Kidney glomerular epithelial cell (primary cell): ENCODE measurements at regions not wholly inside any gene's neighbourhood (a gene's known extent, or its start where the extent isn't known, plus 50 kb on each side); places are given as distances from the start of the nearest gene placed in this dataset.
A peak's percentile ranks its signal among the peaks of the same experiment; 100 is the strongest.

ENCODE experiments used
- DNase-seq: peaks from one replicate; lab custom pipeline; 2025; lab: John Stamatoyannopoulos, UW

DNA sequence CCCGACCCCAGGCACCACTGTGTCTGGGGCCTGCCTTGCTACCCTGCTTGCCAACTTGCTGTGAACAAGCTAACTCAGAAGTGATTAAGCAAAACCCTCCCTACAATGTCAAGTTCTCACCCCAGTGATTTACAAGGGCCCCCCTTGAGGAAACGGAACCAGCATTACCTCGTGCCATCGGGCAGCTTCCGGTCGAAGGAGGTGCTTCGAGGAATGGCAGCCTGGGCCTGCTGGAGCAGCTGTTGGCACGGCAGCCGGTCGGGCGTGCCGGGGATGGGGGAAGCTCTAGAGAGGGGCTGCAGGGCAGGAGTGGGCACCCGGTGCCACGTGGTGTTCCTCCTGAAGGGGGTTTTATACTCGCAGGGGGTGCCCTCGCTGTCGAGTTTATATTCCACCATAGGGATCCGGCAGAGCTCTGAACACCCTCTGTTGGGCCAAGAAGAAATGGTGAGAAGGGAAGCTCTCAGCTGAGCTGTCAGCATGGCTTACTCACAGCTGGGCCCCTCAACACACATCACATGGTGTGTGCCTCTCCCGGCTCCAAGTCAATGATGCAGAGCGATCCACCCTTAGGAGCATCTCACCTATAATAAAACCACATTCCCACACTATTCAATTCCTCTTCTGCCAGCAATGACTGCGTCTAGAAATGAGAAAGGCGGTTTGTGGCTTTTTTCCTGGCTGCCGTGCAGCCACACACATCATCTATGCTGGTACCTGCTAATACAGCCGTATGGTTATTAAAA, 184.4 kb downstream of the SIPA1L2 start:
- peak; percentile 88 for DNase-seq

DNA sequence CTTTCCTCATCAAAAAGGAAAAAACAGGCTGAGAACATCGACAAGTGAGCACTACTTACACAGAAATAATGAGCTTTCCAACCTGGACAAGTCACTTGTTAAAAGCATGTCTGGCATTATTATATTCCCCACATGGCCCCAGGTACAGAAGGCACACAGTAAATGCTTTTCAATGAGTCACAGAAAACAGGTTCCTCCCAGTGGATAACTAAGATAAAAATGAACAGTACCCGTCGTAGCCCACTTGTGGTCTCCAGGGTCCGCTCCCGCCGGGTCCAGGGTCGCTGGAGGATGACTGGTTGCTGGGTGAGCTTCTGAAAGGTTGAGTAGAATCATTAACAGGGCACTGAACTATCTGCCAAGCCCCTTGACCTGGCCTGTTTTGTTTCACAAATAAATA, 186.6 kb downstream of the SIPA1L2 start:
- DNase-seq = peak; percentile 20

DNA sequence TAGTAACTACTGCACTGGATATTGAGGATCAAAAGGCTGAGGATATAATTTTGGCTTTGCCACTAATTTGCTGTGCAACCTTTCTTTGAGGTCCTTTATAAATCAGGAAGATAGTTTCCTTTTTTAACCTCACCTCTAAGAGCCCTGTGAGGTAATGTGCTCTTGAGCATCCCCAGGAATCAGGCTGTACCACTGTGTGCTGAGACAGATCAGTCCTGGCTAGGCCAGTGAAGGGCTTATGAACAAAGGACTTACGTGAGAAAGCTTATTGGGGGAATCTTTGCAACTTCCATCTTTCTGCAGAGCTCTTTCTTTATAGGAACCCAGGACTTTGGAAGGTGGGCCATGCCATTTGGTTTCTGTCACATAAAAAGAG, 188.9 kb downstream of the SIPA1L2 start:
- no peak for DNase-seq

DNA sequence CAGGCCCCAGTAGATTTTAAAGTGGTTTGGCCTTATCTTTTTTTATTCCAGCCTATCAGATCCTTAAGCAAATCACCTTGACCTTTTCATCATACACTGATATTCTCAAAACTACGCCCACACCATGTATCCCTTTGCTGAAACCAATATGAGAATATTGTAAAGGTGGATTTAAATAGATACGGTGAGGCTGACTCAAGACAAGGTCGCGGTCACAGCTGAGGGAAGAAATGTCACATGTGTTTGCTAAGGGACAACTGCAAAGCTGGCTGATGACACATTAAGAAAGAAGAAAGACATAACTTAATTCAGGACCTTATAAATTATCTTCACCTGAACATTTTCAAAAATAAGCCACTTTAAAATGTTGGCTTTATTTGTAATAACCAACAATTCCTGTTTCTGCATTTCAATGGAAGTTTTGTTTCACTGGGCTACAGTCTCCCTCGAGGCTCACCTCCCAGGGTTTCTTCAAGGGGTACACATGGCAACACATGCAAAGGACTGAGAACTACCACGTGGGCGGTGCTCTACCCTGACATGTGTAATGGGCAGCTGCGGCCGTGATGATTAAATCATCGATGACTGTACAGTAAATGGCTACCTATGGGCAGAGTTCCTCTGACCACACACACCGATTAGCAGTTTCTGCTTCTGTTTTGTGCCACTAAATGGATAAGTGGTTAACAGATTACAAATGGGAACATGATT, 189.5 kb downstream of the SIPA1L2 start:
- DNase-seq = no peak

DNA sequence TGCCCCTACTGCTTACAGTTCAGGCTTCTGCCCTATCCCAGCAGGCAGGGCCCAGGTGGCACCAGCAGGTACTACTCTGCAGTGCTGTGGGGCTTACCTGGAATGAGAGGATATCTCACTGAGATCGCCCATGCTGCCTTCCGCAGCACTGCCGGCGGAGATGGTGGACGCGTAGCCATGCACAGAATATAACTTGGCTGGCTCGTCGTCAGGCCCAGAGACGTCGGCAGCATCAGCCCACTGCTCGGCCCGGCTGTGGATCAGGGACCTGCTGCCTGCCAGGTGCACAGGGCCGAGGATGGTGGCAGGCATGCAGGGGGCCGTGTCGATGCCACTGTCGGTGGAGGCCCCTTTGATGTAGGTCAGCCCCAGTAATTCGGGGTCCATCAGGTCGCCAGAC, 190.9 kb downstream of the SIPA1L2 start:
- no peak for DNase-seq

DNA sequence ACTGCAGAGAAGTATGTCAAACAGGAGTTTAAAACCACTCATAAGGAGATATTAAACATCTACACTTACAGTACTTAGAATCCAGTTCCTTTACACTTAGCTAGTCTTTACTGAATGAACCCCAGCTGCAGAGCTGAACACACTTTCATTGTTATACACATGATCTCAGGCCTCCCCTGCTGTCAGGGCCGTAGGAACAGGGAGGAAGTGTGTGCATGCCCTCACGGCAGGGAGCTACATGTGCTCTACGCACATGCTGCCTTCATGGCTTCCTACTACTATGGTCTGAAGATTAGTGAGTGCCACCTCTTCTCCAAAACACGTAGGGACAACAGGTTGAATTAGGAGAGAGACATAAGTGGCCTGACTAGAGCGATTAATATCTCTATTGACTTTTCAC, 191.5 kb downstream of the SIPA1L2 start:
- DNase-seq = no peak

DNA sequence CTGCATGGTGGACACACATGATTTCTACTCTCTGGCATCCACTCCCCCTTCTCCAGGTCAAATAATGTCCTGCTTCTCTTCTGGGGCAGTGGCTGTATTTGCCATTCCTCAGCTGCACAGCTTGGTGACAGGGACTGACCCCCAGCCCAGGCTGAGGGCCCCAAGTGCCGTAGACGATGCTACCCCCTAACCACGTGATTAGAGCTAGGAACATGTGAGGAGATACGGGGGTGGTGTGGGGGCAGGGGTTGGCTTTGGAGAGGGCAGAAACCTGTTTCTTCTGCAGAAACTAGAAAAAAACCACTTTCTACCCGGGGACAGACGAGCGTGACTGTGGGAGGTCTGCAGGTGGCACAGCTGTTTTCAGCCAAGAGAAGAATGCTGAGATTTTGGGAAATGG, 192.4 kb downstream of the SIPA1L2 start:
- no peak for DNase-seq

DNA sequence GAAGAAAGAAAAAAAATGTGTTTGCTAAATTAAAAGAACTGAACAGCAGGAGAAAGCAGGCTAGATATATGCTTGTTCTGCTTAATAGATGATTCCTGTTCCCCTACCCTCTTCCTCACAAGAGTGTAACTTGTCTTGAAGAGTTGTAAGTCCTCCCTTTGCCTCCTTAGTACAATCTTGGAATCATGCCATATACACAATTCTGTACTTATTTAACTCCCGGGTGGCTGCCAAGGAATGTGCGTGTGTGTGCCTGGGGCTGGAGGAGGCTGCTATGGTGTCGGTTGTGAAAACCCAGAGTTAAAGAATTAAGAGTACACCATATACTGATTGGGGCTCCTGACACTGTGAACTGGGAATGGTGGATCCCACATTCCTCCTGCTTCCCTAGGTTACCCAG, 194.2 kb downstream of the SIPA1L2 start:
- DNase-seq = no peak

DNA sequence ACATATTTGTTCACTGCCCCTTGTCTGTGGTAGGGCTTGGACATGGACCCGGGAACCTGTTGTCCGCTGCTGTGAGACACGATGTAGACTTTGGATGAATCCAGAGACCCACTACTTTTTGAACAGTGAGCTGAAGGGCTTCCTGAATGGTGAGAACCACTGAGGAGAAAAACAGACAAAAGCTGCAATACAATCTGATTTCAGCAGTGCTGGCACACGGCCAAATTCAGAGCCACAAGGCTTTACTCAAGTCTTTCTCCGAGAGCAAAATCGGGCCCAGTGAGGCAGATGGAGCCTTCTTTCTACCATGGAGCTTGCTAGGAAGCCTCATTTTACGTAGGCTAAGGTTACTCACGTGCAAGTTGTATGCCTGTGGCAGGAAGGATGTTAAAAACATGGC, 197.6 kb downstream of the SIPA1L2 start:
- DNase-seq = no peak

DNA sequence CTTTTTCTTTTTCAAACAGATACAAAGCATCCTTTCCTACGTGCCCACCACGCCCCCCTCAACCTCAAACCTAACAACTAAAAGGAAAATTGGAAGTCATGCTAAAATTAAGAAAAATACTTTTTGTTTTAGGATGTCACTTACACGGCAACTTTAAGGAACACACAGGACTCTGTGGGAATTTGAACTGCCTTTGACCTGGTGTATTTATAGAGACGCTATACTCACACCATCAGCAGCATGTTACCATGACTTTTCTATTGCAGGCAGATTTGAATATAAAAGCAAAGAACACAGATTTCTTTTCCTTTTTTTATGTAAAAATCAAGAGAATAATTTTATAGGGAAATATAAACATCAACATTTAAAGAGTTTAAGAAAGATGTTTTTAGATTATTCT, 198.2 kb downstream of the SIPA1L2 start:
- no peak for DNase-seq

DNA sequence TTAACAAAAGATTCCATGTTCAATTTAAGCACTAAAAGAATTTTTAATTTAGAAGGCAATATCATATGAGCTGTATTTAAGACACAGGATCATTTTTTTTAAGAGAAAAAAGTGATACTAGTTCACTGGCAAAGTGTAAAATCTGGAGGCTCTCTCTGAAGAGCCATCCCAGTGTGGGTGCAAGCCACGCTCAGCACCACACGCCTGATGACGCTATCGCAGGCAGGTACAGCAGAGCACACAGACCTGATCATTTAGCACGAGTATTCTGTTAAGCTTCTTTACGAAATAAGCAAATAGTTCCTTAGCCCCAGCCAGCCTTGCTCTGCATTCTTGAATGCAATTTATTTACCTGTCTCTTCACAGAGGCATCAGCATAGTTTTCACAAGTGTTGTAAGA, 198.6 kb downstream of the SIPA1L2 start:
- no peak for DNase-seq

DNA sequence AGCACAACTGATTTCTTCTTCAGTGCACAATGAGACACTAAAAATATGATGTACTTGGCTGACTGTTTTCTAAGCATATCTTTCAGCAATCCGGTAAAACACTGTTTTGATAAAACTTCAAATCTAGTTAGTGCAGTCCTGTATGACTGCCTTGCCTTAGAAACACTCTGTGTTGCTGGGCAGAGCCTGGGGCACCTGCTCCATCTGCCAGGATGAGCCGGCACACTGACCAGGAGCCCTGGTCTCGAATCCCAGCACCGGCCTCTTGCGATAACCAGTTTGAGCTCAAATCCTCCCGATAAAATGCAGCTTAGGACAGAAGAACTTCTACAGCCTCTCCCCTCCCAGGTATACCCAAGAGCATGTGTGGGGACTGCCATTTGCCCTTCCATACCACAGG, 199.5 kb downstream of the SIPA1L2 start:
- no peak for DNase-seq

DNA sequence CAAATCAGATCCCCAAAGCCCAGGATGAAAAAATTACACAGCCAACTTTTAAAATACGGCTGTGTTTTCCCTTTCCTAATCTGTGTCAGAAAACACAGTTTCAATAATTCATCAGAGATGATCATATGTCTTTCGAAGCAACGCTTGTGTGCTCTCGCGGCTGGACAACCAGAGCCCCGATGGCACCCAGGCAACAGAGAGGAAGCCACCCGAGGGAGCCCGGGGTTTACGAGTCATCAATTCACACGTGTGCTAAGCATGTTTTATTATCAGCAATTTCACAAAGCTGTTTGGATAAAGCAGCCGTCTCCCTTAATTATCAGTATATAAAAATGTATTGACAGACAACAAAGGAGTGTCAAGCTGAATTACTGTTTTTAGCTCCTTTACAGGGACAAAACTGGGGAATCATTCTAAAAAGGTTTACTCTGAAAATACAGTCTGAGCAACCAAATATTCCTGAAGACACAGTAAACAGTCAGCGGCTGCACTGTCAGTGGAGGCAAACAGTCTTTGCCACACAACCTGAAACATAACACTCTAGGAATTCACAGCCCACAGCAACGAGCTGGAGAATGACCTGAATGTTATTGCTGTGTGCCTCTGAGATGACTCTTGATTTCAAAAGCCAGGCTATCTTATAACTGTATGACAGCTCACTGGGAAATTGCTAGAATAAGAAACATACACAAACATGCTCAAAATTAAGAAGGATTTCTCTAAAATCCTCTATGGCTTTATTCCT, 201.0 kb downstream of the SIPA1L2 start:
- DNase-seq = no peak

DNA sequence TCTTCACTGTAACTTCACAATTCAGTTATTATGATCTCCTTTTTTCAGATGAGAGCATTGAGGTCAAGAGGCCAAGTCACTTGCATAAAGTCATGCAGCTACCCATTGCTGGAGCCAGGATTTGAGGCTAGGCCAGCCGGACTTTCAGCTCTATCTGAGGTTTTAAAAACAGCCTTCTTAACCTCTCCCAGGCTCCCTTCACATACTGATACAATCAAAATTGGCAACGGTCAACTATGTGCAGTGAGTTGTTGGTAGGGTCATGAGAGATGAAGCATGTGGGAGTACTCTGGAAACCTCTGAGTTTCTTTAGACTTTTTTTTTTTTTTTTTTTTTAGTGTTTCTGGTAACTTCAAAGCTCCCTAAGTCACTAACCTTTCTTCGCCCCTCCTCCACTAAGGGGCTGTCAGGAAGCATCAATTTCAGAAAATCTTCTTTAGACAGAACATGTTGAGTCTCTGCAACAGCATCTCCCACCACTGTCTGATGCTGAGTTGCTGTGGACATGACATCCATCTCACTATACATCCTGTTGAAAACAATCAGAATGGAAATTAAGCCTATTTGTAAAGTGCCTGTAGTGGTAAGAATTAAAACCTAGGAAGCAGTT, 201.8 kb downstream of the SIPA1L2 start:
- DNase-seq = no peak

DNA sequence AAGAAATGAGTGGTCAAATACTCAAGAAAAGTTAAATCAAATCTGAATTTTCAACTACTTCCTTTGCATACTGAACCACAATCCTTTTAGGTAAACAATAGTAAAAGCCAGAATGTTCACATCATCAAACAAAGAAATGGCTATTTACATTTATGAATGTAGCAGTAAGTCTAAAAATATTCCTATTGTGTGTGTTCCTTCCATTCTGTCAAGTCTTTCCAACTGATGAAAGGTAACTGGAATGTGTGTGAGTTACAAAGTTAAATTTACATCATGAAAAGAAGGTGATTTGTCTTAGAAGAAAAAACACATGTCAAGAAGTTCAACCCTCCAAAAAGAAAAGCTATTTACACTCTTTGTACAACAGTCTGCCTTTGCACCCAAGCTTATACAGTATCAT, 203.1 kb downstream of the SIPA1L2 start:
- DNase-seq = no peak

DNA sequence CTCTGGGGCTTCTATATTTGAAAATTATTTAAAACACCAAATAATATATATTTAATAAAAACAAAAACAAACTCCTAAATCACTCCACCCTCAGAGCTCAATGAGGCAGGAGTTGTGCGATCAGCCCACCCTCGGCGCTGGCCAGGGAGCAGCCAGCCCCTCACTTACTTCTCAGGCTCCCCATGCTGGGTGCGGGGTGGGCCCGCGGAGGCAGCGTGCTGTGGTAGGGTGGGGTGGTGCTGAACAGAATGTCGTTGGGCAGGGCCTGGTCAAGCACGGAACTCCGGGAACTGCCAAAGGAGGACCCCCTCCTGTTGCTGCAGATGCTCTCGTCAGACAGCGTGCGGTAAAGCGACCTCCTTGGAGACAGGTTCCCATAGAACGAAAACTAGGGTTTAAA, 204.5 kb downstream of the SIPA1L2 start:
- DNase-seq = no peak

DNA sequence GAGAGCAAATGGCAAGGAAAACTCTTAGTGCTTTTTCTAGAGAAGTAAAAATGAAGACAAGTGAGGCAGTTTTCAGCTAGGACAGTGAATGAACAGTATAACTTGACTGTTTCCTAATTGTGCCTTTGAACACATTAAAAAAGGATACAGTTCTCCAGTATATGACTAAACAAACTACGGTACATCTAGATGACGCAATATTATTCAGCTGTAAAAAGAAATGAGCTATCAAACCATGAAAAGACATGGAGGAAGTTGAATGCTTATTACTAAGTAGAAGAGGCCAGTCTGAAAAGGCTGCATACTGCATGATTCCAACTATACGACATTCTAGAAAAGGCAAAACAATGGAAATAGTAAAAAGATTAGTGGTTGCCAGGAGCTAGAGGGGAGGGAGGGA, 206.3 kb downstream of the SIPA1L2 start:
- no peak for DNase-seq

DNA sequence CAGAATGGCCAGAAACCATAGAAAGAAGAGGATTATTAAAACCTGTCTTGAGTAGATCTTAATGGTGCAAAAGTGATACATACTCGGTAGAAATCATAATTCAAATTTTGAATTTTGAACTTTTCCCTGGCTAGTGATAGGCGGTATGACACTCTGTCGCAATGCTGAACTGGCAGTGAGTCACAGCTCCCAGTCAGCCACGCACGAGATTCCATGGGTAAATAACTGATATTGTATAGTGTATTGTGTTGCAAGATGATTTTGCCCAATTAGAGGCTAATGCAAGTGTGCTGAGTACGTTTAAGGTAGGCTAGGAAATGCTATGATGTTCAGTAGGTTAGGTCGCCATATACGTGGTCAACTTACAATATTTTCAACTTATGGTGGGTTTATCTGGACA, 207.0 kb downstream of the SIPA1L2 start:
- DNase-seq = no peak

DNA sequence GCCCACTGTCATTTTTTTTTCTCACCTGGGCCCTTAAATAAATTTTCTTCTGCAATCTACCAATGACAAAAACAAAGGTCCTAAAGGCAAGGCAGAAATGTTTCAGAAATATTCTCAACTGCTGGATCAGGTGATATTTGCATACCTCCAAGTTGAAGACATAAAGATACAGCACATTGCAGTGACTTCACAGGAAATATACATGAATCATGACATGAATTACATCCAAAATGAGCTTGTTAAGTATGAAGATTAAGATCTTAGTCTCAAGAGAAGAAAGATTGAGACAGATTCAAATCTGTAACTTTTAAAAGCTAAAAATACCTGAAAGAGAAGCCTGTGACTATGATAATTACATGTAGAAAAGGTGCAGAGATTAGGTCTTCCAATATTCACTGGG, 207.8 kb downstream of the SIPA1L2 start:
- no peak for DNase-seq

DNA sequence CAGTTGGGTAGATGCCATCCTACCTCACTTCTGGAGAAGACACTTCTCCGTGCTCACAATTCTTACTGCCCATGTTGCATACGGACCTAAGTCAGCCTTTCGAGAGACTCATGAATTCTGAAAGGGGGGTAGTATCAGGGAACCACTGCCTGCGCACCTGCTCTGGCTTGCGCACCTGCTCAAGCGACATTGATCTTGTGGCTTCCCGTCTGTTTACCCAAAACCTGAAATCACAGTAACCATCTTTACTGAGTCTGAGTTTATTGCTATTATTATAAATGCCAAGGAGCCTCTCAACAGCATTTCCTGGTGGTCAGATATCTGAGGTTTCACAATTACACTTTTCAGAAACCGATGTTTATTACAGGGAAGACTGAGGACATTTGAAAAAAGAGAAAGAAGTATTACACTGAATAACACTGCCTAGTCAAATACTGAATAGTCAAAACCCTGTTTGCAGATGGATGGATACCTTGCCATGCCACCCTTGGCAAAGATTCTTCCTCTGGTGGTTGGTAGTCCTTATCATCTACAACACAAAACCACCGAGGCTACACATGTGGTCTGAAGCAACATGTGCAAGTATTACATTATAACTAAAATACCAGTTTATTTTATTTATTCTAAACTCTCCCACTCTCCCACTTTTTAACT, 208.7 kb downstream of the SIPA1L2 start:
- no peak for DNase-seq

DNA sequence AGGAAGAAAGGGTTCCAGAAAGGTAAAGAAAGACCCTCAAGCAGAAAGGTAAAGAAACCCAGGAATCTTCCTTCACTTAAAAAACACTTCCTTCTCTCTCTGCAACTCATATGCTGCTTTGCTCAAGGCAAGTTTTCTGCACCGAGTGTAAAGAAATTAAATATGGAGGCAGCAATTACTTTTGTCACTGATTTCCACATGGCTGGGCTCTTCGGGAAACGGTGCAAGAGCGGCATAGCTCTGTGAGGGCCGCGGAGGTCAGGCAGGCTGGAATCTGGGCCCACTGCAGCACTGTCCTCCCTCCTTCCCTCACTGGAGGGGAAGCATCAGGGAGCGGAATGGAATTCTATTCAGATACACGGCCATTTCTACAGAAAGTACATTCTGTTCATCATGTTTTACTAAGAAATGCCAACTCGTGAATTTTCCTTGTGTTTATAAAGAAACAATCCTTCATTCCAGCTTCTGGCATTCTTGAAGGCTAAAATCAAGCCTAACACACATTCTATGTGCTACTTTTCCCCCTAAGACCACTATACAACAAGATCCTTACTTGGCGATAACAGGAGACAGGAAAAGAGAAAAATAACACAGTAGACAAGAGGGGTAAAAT, 212.2 kb downstream of the SIPA1L2 start:
- DNase-seq = no peak

DNA sequence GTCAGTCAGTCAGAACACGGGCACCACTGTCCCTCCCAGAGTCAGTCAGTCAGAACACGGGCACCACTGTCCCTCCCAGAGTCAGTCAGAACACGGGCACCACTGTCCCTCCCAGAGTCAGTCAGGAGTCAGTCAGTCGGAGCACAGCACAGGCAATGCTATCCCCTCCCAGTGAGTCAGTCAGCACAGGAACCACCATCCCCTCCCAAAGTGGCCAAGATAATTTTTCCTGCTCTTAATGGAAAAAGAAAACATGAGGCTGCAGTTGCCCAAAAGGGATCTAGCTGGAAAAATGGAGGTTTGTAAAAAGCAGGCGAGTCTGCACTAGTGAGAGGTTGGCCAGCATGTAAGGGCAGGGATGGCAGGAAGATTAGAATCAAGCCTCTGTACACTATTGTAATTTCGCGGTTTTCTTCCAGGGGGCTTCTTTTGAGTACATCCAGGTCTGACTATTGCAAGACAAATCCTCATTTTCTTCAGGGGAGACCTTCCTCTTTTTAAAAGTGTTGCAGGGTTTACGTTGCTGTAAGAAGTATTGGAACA, 213.8 kb downstream of the SIPA1L2 start:
- peak; percentile 58 for DNase-seq
